ENCODE measurements at regions not wholly inside any gene's neighbourhood (a gene's known extent, or its start where the extent isn't known, plus 50 kb on each side); places are given as distances from the start of the nearest gene placed in this dataset.

- no peak for FAIRE-seq
Measured at GRCh38 chr9:79360387-79361347, 211.1 kb upstream of the TLE4 start.

- no peak for FAIRE-seq
Measured at GRCh38 chr9:79362100-79363081, 209.4 kb upstream of the TLE4 start.

GRCh38 chr9:79369676-79370075, 202.1 kb upstream of the TLE4 start:
- no peak for FAIRE-seq

GRCh38 chr9:79371301-79371700, 200.5 kb upstream of the TLE4 start:
- no peak for FAIRE-seq

GRCh38 chr9:79371948-79372555, 199.7 kb upstream of the TLE4 start:
- no peak for FAIRE-seq

GRCh38 chr9:79377339-79377855, 194.4 kb upstream of the TLE4 start:
- FAIRE-seq = no peak

- no peak for FAIRE-seq
Measured at GRCh38 chr9:79378107-79378506, 193.7 kb upstream of the TLE4 start.

- no peak for FAIRE-seq
Measured at GRCh38 chr9:79382044-79382443, 189.7 kb upstream of the TLE4 start.

- FAIRE-seq = no peak
Measured at GRCh38 chr9:79382458-79382857, 189.3 kb upstream of the TLE4 start.

GRCh38 chr9:79383096-79383495, 188.7 kb upstream of the TLE4 start:
- no peak for FAIRE-seq

- no peak for FAIRE-seq
Measured at GRCh38 chr9:79384091-79384490, 187.7 kb upstream of the TLE4 start.

GRCh38 chr9:79384501-79384900, 187.3 kb upstream of the TLE4 start:
- no peak for FAIRE-seq

GRCh38 chr9:79387101-79387835, 184.5 kb upstream of the TLE4 start:
- FAIRE-seq = no peak

GRCh38 chr9:79390077-79390698, 181.6 kb upstream of the TLE4 start:
- FAIRE-seq = no peak

- FAIRE-seq = no peak
Measured at GRCh38 chr9:79390781-79391770, 180.7 kb upstream of the TLE4 start.

GRCh38 chr9:79395228-79395627, 176.5 kb upstream of the TLE4 start:
- FAIRE-seq = no peak

- FAIRE-seq = no peak
Measured at GRCh38 chr9:79395755-79396154, 176.0 kb upstream of the TLE4 start.

- no peak for FAIRE-seq
Measured at GRCh38 chr9:79396168-79396567, 175.6 kb upstream of the TLE4 start.

GRCh38 chr9:79403495-79403894, 168.3 kb upstream of the TLE4 start:
- FAIRE-seq = no peak

GRCh38 chr9:79408200-79408599, 163.6 kb upstream of the TLE4 start:
- FAIRE-seq = no peak
